Tibial artery (tissue), 4 donors: ENCODE measurements at regions not wholly inside any gene's neighbourhood (a gene's known extent, or its start where the extent isn't known, plus 50 kb on each side); places are given as distances from the start of the nearest gene placed in this dataset.

Experiments used
- DNase-seq, 2 donors: peaks; one replicate each; pipeline ENCODE4 v3.0.0-alpha.2; 2019
- H3K27ac ChIP-seq, 2 donors: fragments of 200-600 bp; sonication (generic) in 1 of 2; 1 replicate in 1 of 2; 2 replicates in 1 of 2; pipeline ENCODE4 v1.5.1; 2018 to 2019; ENCODE audit warnings: mild to moderate bottlenecking in 1 of 2
- H3K27me3 ChIP-seq, 2 donors: fragments of 200-600 bp; sonication (generic) in 1 of 2; one replicate each; pipeline versions ENCODE4 v1.5.1 to v1.6.0; 2016 to 2019
- H3K36me3 ChIP-seq, 3 donors: fragments of 200-600 bp; sonication (generic) in 2 of 3; one replicate each; pipeline ENCODE4 v1.5.1; 2016 to 2019; ENCODE audit warnings: mild to moderate bottlenecking in 2 of 3
- H3K4me1 ChIP-seq, 4 donors: fragments of 200-600 bp; sonication (generic) in 2 of 4; 1 replicate in 3 of 4; 2 replicates in 1 of 4; pipeline ENCODE4 v1.5.1; 2016 to 2019
- H3K4me3 ChIP-seq, 2 donors: fragments of 200-600 bp; sonication (generic) in 1 of 2; 1 replicate in 1 of 2; 2 replicates in 1 of 2; pipeline ENCODE4 v1.5.1; 2018 to 2019; ENCODE audit warnings: mild to moderate bottlenecking in 2 of 2
- H3K9me3 ChIP-seq, 3 donors: fragments of 200-600 bp; sonication (generic) in 1 of 3; one replicate each; pipeline ENCODE4 v1.5.1; 2016 to 2019
- CTCF ChIP-seq, 2 experiments: fragments of 200-600 bp in 1 of 2; fragments of 450-650 bp in 1 of 2; IDR thresholded peaks; one replicate each; pipeline ENCODE4 v1.5.1; 2017 to 2019; ENCODE audit warnings: antibody characterized with exemption in 2 of 2, mild to moderate bottlenecking in 1 of 2, moderate library complexity in 1 of 2
- intact Hi-C: fragments of 100-400 bp; cut with DNase I; formaldehyde crosslinking; loops from one replicate; pipeline ENCODE4 v1.15.0; 2023; ENCODE audit warnings: low total_unique reads

GRCh38 chr10:60994128-60994527 lies 50.1 kb upstream of the RHOBTB1 start:
- H3K27me3 ChIP-seq: peaks cover 0 to 2% of the 10 kb centered on the region in 2 donors
- H3K9me3 ChIP-seq: no peaks in the 10 kb centered on the region
- no peaks in the 10 kb centered on the region for H3K36me3 ChIP-seq
- H3K4me3 ChIP-seq: no peak overlapping the region
- intact Hi-C loops: no loop called here
- DNase-seq: no peak
- H3K4me1 ChIP-seq: no peaks in the 10 kb centered on the region
- H3K27ac ChIP-seq: no peak overlapping the region
- TF ChIP-seq CTCF (IDR thresholded peaks at IDR 0.05): no peak
